HuH-7 (cell line): ENCODE measurements at regions not wholly inside any gene's neighbourhood (a gene's known extent, or its start where the extent isn't known, plus 50 kb on each side); places are given as distances from the start of the nearest gene placed in this dataset.
A peak's percentile ranks its signal among the peaks of the same experiment; 100 is the strongest.
"Not testable (repeated sequence)": the region's sequence is repeated elsewhere in the genome, so short reads cannot be mapped to it uniquely, and the experiment has no call there.

ENCODE experiments used
- DNase-seq: peaks from one replicate; pipeline ENCODE4 v3.0.0; 2011; ENCODE audit warnings: low spot score

DNA sequence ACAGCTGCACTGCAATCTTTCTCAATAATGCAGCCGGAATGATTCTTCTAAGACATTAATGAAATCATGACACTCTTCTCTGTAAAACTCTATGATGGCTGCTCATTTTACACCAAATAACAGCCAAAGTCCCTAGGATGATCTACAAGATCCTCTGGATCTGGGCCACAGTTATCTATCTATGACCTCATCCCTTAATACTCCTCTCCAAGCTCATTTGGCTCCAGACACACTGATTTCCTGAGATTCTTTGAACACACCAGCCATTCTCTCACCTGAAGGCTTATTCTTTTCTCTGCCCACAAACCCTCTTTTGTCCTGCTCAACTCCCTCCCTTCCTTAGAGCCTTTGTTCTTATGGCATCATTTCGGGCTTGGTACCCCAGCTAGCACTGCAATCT is 577.4 kb upstream of the ANKRD30A start:
- DNase-seq = no peak

DNA sequence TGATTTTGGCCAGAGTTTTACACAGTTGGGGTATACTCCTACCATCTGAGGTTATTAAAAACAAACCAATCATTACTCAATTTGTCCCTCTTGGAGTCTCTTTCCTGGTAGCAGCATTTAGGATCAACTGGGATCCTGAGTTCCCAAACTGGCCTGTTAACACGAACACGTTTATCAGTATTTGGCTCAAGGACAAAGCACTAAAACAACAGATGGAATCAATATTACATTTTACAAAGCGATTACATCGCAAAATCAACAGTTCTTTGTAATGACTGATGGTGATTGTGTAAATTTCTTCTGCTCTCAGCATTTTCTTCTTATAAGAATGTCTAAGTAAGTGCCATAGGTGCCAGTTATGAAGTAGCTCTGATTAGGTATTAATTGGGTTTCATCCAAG is 582.9 kb upstream of the ANKRD30A start:
- peak; percentile 10 for DNase-seq

DNA sequence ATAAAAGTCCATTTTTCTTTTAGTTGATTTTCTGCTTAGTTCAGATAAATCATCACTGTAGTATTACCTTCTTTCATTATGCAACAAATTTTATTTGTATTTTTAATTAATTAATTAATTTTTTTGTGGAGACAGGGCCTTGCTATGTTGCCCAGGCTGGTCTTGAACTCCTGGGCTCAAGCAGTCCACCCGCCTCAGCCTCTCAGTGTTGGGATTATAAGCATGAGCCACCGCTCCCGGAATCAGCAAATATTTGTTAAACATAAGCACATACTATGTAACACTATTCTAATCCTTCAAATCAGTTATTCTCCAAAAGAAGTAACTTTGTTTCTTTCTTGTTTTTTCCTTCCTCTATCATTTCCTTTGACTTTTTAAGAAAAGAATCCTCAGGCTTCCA is 584.8 kb upstream of the ANKRD30A start:
- no peak for DNase-seq

GRCh38 chr10:36538953-36539586 is 586.3 kb upstream of the ANKRD30A start:
- DNase-seq = peak; percentile 22

DNA sequence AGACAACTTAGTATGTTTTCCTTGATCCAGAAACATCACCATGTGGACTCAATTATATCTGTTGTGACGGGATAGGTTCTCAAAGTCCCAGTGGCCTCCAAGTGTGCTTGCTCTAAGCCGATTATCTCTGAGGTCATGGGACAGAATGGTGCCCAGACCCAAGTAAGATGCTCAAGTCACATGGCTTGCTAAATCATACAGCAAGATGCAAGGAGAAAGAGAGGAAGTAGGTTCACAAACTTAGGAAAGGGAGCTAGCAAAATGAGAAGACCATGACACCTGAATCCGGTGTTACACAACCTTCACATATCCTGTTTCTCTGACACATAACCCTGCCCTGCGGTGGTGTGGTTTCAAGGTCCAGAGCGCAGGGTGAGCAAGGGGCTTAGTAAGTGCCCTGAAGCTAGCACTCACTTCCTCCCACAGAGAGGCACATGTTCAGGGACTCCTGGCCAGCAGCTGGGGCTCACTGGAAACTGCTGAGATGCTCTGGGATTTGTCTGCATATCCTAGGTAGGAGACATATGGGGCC is 590.9 kb upstream of the ANKRD30A start:
- peak; percentile 18 for DNase-seq

- no peak for DNase-seq
These were observed 591.5 kb upstream of the ANKRD30A start for GRCh38 chr10:36533861-36534260.

DNA sequence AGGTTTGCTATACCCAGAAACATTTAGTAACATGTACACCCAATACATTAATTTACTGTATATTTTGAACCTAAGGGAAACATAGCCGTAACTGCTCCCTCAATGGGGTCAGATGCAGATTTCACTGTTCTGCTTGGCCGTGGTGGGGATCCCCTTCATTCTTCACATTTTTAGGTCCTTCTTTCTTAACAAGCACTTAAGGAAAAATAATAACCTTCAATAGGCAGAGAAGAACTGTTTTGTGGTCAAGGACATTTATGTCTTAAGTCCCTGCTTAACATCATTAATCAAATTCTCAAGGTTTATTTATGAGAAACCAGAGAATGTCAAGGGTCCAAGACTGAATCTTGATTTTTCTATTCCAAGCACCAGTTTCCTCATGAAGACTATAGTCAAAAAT is 592.1 kb upstream of the ANKRD30A start:
- DNase-seq = no peak

- DNase-seq = no peak
These were observed 593.8 kb upstream of the ANKRD30A start for GRCh38 chr10:36531621-36532020.

GRCh38 chr10:36526033-36526432 is 599.4 kb upstream of the ANKRD30A start:
- DNase-seq = no peak

DNA sequence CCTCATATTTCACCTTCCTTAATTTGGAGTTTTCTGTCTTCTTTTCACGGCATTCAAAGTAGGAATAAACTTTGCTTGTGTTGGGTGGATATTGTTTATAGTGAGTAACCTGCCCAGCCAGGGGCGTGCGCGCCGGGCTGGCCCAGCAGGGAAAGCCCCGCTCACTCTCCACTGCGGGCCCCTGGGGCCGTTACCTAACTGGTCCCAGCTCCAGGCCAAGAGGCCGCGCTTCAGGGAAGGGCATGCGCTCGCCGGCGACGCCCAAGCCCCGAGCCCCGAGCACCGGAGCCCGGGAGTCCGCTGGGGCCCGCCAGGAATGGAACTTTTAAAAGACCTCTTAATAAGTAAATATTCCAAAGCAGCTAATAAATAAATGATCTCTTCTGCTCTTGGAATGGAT is 601.3 kb upstream of the ANKRD30A start:
- DNase-seq = not testable (repeated sequence)

- DNase-seq = no peak
These were observed 605.5 kb upstream of the ANKRD30A start for GRCh38 chr10:36519909-36520308.

DNA sequence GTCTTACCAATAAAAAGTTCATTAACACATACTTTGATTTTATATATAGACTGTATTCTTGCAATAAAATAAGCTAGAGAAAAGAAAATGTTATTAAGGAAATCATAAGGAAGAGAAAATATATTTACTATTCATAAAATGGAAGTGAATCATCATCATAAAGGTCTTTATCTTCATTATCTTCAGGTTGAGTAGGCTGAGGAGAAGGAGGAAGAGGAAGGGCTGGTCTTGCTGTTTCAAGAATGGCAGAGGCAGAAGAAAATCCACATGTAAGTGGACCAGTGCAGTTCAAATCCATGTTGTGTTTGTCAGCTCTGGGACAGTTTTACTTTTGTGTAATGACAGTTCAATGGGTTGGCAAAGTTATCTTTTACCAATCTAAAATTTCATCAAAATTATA is 609.1 kb upstream of the ANKRD30A start:
- DNase-seq = no peak

GRCh38 chr10:36515319-36515718 is 610.1 kb upstream of the ANKRD30A start:
- no peak for DNase-seq

GRCh38 chr10:36507715-36508114 is 617.7 kb upstream of the ANKRD30A start:
- no peak for DNase-seq

DNA sequence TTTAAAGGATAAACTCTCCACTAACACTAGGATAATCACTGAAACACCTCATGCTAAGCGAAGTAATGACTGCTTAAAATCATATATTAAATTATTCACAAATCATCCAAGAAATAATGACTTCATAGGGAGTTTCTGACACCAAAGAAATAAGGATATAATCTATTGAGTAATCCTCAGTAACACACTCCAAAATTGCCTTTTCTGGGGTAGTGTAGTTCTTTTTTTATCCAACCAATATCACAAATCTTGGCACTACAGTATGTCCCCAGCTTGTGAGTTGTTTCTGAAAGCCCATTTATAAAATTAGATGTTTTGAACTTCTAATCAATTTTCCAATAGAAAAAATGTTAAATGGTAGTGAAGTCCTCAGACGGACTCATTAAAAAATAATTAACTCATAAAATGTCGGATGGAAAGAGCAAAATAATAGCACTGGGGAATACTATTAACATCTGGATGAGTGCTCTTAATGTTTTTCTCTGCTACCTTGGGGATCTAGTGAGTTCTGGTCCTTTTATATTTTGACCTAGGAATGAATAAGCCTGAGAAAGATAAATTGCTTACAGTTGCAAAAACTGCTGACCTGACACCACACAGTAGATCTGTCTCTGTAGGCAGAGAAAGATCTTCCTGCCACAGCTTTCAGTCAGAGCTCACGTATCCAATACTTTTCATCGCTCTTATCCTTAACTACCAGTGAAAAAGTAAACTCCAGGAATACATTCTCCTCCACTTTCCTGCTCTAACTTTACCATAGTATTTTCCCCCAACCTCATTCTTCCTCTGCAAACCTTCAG is 618.5 kb upstream of the ANKRD30A start:
- DNase-seq = no peak

GRCh38 chr10:36506261-36506660 is 619.1 kb upstream of the ANKRD30A start:
- no peak for DNase-seq

GRCh38 chr10:36504758-36505157 is 620.6 kb upstream of the ANKRD30A start:
- no peak for DNase-seq

- no peak for DNase-seq
These were observed 625.1 kb upstream of the ANKRD30A start for GRCh38 chr10:36500266-36500665.

DNA sequence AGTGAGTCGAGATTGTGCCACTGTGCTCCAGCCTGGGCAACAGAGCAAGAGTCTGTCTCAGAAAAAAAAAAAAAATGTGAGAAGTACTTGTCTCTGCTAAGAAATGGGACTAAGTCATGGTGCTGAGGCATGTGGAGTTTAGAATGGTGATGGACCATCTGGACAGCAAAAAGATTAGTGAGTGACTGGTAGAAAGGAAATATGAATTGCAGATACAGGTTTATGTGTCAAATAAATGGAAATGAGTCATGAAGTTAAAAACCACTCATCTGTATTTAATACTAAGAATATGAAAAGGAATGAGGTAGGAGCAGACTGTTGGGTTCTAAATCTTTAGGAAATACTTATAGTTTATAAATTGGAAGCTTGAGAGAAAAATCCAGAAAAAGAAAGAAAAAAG is 625.7 kb upstream of the ANKRD30A start:
- DNase-seq = no peak

DNA sequence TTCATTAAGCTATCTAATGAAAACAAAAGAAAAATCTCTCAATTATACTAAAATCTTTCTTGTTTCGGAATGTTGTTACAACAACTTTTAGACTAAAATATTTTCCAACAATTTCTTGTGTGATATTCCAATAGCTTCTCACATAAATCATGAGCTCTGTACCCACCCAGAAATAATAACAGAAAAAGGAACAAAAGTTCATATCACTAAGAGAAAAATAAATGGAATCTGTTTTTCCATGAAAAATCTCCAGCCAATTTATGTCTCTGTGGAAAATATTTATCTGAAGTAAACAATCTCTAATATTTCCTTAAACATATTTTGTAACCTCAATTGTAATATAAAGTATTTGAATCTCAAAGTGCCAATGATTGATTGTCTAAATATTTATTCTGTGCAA is 628.6 kb upstream of the ANKRD30A start:
- no peak for DNase-seq

- DNase-seq = no peak
These were observed 631.0 kb upstream of the ANKRD30A start for GRCh38 chr10:36494371-36494770.

DNA sequence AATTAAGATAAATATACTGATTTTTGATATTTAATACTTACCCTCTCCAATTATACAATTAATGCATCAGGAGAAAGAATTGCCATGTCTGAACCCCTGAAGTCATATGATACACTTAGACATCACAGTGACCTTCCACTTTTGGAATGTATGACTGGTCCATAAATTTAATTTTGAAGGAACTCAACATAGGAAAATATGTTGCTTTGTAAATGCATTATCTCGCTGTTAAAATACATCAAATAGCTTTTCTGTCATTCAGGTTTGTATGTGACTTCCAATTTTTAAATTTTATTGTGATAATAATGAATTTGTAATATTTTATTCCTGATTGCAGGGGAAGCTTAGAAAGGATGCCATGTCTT is 631.9 kb upstream of the ANKRD30A start:
- DNase-seq = no peak
